Vagina (tissue), 2 donors: ENCODE measurements at regions not wholly inside any gene's neighbourhood (a gene's known extent, or its start where the extent isn't known, plus 50 kb on each side); places are given as distances from the start of the nearest gene placed in this dataset.

Experiments used
- POLR2AphosphoS5 ChIP-seq, 2 donors: sonication (generic); formaldehyde crosslinking; IDR thresholded peaks; one replicate each; pipeline ENCODE4 v1.9.0; 2017; ENCODE audit warnings: antibody characterized with exemption in 2 of 2, mild to moderate bottlenecking in 2 of 2, low read depth in 1 of 2; ENCODE audit not compliant: insufficient read depth in 1 of 2
- TF ChIP-seq, protein P1 (sequence below), 3 experiments: fragments of 450-650 bp in 2 of 3; fragments of 200-600 bp in 1 of 3; sonication (generic) in 1 of 3; IDR thresholded peaks; one replicate each; pipeline ENCODE4 v1.5.1; 2017 to 2019; ENCODE audit warnings: antibody characterized with exemption in 3 of 3, mild to moderate bottlenecking in 2 of 3, moderate library complexity in 2 of 3

- no peak for TF ChIP-seq POLR2AphosphoS5 (IDR thresholded peaks at IDR 0.05; ENCODE audit: insufficient read depth in 1 of 2, low read depth in 1 of 2)
- TF ChIP-seq, protein P1, sequence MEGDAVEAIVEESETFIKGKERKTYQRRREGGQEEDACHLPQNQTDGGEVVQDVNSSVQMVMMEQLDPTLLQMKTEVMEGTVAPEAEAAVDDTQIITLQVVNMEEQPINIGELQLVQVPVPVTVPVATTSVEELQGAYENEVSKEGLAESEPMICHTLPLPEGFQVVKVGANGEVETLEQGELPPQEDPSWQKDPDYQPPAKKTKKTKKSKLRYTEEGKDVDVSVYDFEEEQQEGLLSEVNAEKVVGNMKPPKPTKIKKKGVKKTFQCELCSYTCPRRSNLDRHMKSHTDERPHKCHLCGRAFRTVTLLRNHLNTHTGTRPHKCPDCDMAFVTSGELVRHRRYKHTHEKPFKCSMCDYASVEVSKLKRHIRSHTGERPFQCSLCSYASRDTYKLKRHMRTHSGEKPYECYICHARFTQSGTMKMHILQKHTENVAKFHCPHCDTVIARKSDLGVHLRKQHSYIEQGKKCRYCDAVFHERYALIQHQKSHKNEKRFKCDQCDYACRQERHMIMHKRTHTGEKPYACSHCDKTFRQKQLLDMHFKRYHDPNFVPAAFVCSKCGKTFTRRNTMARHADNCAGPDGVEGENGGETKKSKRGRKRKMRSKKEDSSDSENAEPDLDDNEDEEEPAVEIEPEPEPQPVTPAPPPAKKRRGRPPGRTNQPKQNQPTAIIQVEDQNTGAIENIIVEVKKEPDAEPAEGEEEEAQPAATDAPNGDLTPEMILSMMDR (IDR thresholded peaks at IDR 0.05), result no peak
Measured at GRCh38 chr20:20772497-20773085, 60.1 kb upstream of the RALGAPA2 start.
